PC-3 (cell line): ENCODE measurements at regions not wholly inside any gene's neighbourhood (a gene's known extent, or its start where the extent isn't known, plus 50 kb on each side); places are given as distances from the start of the nearest gene placed in this dataset.
"Not testable (repeated sequence)": the region's sequence is repeated elsewhere in the genome, so short reads cannot be mapped to it uniquely, and the experiment has no call there.

Source experiments
- CTCF ChIP-seq: fragments of 300-600 bp; sonication (generic); conservative IDR thresholded peaks from 2 replicates; pipeline ENCODE4 v1.5.1; 2017; ENCODE audit warnings: antibody characterized with exemption, low read depth, mild to moderate bottlenecking, low read length
- EZH2 ChIP-seq: fragments of 300-600 bp; sonication (generic); IDR thresholded peaks from one replicate; pipeline ENCODE4 v1.6.1; 2017; ENCODE audit warnings: antibody characterized with exemption, mild to moderate bottlenecking, low read length; ENCODE audit not compliant: unreplicated experiment
- EZH2phosphoT487 ChIP-seq: fragments of 300-600 bp; sonication (generic); IDR thresholded peaks from 2 replicates; pipeline ENCODE4 v1.6.1; 2018; ENCODE audit warnings: mild to moderate bottlenecking, antibody characterized with exemption, low read length, borderline replicate concordance

GRCh38 chr7:73961991-73962390, 66.0 kb upstream of the ELN start:
- TF ChIP-seq CTCF, EZH2, EZH2phosphoT487: not testable (repeated sequence)
